ENCODE measurements at regions not wholly inside any gene's neighbourhood (a gene's known extent, or its start where the extent isn't known, plus 50 kb on each side); places are given as distances from the start of the nearest gene placed in this dataset.

- peak; percentile 82 for TF ChIP-seq CTCF (conservative IDR thresholded peaks at IDR 0.05)
- TF ChIP-seq ZFX (IDR thresholded peaks at IDR 0.05) = no peak
Observed at GRCh38 chr2:211035548-211036185, 479.3 kb downstream of the CPS1 start.

GRCh38 chr2:211045025-211045424 is 488.6 kb downstream of the CPS1 start:
- H3K27ac ChIP-seq = no peak overlapping the region
- TF ChIP-seq CTCF (conservative IDR thresholded peaks at IDR 0.05) (no peak), ZFX (IDR thresholded peaks at IDR 0.05) (no peak)

More at GRCh38 chr2:211035548-211036185, 479.3 kb downstream of the CPS1 start:
- no peak overlapping the region for H3K27ac ChIP-seq

GRCh38 chr2:211049321-211050018 is 493.1 kb downstream of the CPS1 start:
- TF ChIP-seq ZFX (IDR thresholded peaks at IDR 0.05) (no peak), CTCF (conservative IDR thresholded peaks at IDR 0.05) (no peak)
- H3K27ac ChIP-seq = no peak overlapping the region

GRCh38 chr2:211055438-211055837 is 499.0 kb downstream of the CPS1 start:
- H3K27ac ChIP-seq = no peak overlapping the region
- TF ChIP-seq ZFX (IDR thresholded peaks at IDR 0.05) (no peak), CTCF (conservative IDR thresholded peaks at IDR 0.05) (peak; percentile 56)

GRCh38 chr2:211061612-211062296 is 505.4 kb downstream of the CPS1 start:
- H3K27ac ChIP-seq = no peak overlapping the region

GRCh38 chr2:211062297-211062612 is 505.9 kb downstream of the CPS1 start:
- H3K27ac ChIP-seq = no peak overlapping the region
- no peak for TF ChIP-seq CTCF (conservative IDR thresholded peaks at IDR 0.05)
- TF ChIP-seq ZFX (IDR thresholded peaks at IDR 0.05) = no peak

More at GRCh38 chr2:211061612-211062296, 505.4 kb downstream of the CPS1 start:
- TF ChIP-seq ZFX (IDR thresholded peaks at IDR 0.05) (no peak), CTCF (conservative IDR thresholded peaks at IDR 0.05) (no peak)

- no peak overlapping the region for H3K27ac ChIP-seq
- TF ChIP-seq ZFX (IDR thresholded peaks at IDR 0.05) (no peak), CTCF (conservative IDR thresholded peaks at IDR 0.05) (no peak)
Observed at GRCh38 chr2:211067029-211067428, 510.6 kb downstream of the CPS1 start.
